GM12891 (cell line): ENCODE measurements at regions not wholly inside any gene's neighbourhood (a gene's known extent, or its start where the extent isn't known, plus 50 kb on each side); places are given as distances from the start of the nearest gene placed in this dataset.

ENCODE experiments used
- POLR2A ChIP-seq: IDR thresholded peaks from 2 replicates; pipeline ENCODE4 v1.6.1; 2011; ENCODE audit warnings: low read depth, low read length, control low read depth
- POLR2AphosphoS5 ChIP-seq: IDR thresholded peaks from 2 replicates; pipeline ENCODE4 v1.6.1; 2011; ENCODE audit warnings: low read depth, low read length, control low read depth
- TAF1 ChIP-seq: IDR thresholded peaks from 2 replicates; pipeline ENCODE4 v1.6.1; 2011; ENCODE audit warnings: low read depth, low read length, control low read depth

- TF ChIP-seq POLR2AphosphoS5, result no peak
- no peak for TF ChIP-seq POLR2A
- no peak for TF ChIP-seq TAF1
Measured at GRCh38 chr2:145690183-145690778, 1170.4 kb upstream of the ZEB2 start.
